ENCODE measurements at regions not wholly inside any gene's neighbourhood (a gene's known extent, or its start where the extent isn't known, plus 50 kb on each side); places are given as distances from the start of the nearest gene placed in this dataset.

GRCh38 chr12:67074072-67074471 is 195.1 kb upstream of the CAND1 start:
- TF ChIP-seq POLR2A (IDR thresholded peaks at IDR 0.05) (no peak), CTCF (IDR thresholded peaks at IDR 0.05) (no peak)
- intact Hi-C loops (cut with DNase I; ENCODE audit: low total_unique reads) = no loop called here
- DNase-seq (ENCODE audit: low spot score in 2 of 2) = no peak
- WGBS, 2 donors = 79 to 84% methylated on average over 6 of the region's 6 CpGs
- no peak overlapping the region for H3K4me3 ChIP-seq (ENCODE audit: low read depth, poor library complexity, severe bottlenecking)

GRCh38 chr12:67077617-67078016 is 191.5 kb upstream of the CAND1 start:
- no peak for TF ChIP-seq CTCF (IDR thresholded peaks at IDR 0.05)
- no peak for TF ChIP-seq POLR2A (IDR thresholded peaks at IDR 0.05)
- 54 to 60% methylated on average over 1 of the region's 1 CpG for WGBS, 2 donors

GRCh38 chr12:67078957-67079356 is 190.2 kb upstream of the CAND1 start:
- DNase-seq (ENCODE audit: low spot score in 2 of 2) = no peak
- no peak overlapping the region for H3K4me3 ChIP-seq (ENCODE audit: low read depth, poor library complexity, severe bottlenecking)
- no peak for TF ChIP-seq POLR2A (IDR thresholded peaks at IDR 0.05)
- TF ChIP-seq CTCF (IDR thresholded peaks at IDR 0.05) = no peak
- intact Hi-C loops (cut with DNase I; ENCODE audit: low total_unique reads) = no loop called here
- 72 to 75% methylated on average over 4 of the region's 4 CpGs for WGBS, 2 donors

More at GRCh38 chr12:67077617-67078016, 191.5 kb upstream of the CAND1 start:
- no peak overlapping the region for H3K4me3 ChIP-seq (ENCODE audit: low read depth, poor library complexity, severe bottlenecking)
- no peak for DNase-seq (ENCODE audit: low spot score in 2 of 2)
- intact Hi-C loops (cut with DNase I; ENCODE audit: low total_unique reads) = no loop called here

DNA sequence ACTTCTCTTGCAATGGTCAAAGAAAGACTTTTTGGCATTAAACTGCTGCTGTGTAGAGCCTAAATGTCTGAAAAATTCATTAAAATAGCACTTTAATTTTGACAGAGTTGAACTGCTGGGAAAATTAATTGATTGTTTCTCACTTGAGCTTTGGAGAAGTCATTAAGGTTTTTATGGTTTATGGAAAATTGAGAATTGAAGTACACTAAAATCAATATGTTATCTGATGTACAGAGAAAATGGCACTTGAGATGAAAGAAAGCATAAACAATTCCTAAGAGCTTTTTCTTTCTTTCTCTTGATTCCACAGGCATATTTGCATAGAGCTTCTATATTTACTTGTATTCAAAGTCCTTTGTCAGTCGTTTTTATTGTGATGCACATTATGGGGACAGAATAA is 188.5 kb upstream of the CAND1 start:
- intact Hi-C loops (cut with DNase I; ENCODE audit: low total_unique reads) = no loop called here
- 64 to 80% methylated on average over 1 of the region's 1 CpG for WGBS, 2 donors
- no peak for DNase-seq (ENCODE audit: low spot score in 2 of 2)
- TF ChIP-seq POLR2A (IDR thresholded peaks at IDR 0.05) = no peak
- TF ChIP-seq CTCF (IDR thresholded peaks at IDR 0.05) = no peak
- no peak overlapping the region for H3K4me3 ChIP-seq (ENCODE audit: low read depth, poor library complexity, severe bottlenecking)

GRCh38 chr12:67082221-67082620 is 186.9 kb upstream of the CAND1 start:
- intact Hi-C loops (cut with DNase I; ENCODE audit: low total_unique reads) = no loop called here
- 26 to 32% methylated on average over 1 of the region's 1 CpG for WGBS, 2 donors
- no peak for DNase-seq (ENCODE audit: low spot score in 2 of 2)
- no peak for TF ChIP-seq CTCF (IDR thresholded peaks at IDR 0.05)
- no peak for TF ChIP-seq POLR2A (IDR thresholded peaks at IDR 0.05)
- H3K4me3 ChIP-seq (ENCODE audit: low read depth, poor library complexity, severe bottlenecking) = no peak overlapping the region

DNA sequence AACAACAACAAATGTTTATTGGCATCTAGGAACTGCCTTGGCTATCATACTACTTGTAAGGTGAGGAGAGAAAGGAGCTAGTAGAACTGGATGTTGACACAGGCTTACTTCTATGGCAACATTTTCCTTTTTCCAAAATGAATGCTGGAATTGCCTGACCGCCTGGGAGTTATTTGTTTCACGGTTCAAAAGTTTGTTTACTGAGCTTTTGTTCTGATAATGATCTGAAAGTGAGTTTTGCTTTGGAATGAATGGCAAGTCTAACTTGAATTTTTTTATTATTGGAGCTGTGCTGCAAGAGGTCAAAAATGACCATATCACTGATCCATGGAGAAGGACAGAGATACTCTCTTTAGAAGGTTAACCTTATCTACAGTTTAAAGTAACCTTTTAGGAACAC is 183.5 kb upstream of the CAND1 start:
- no peak for DNase-seq (ENCODE audit: low spot score in 2 of 2)
- intact Hi-C loops (cut with DNase I; ENCODE audit: low total_unique reads) = no loop called here
- H3K4me3 ChIP-seq (ENCODE audit: low read depth, poor library complexity, severe bottlenecking) = no peak overlapping the region
- WGBS, 2 donors = 62 to 66% methylated on average over 2 of the region's 2 CpGs
- TF ChIP-seq POLR2A (IDR thresholded peaks at IDR 0.05) = no peak
- no peak for TF ChIP-seq CTCF (IDR thresholded peaks at IDR 0.05)

Data from lower leg skin (tissue), 4 donors.